CD4-positive, alpha-beta T cell treated with Interleukin-4 for 1 hour (primary cell): ENCODE measurements at regions not wholly inside any gene's neighbourhood (a gene's known extent, or its start where the extent isn't known, plus 50 kb on each side); places are given as distances from the start of the nearest gene placed in this dataset.
"Not testable (repeated sequence)": the region's sequence is repeated elsewhere in the genome, so short reads cannot be mapped to it uniquely, and the experiment has no call there.

Experiments
- DNase-seq, 2 donors: peaks; one replicate each; pipeline ENCODE4 v3.0.0-alpha.2; 2020 to 2022

- DNase-seq: no peak
Measured at GRCh38 chr11:134978388-134979088, 566.5 kb upstream of the B3GAT1 start.

GRCh38 chr11:134976551-134976950 is 564.5 kb upstream of the B3GAT1 start:
- no peak for DNase-seq

GRCh38 chr11:134975866-134976376 is 563.9 kb upstream of the B3GAT1 start:
- DNase-seq: no peak

GRCh38 chr11:134973801-134974200 is 561.8 kb upstream of the B3GAT1 start:
- no peak for DNase-seq

- no peak for DNase-seq
Measured at GRCh38 chr11:134971381-134971780, 559.3 kb upstream of the B3GAT1 start.

- DNase-seq: no peak
Measured at GRCh38 chr11:134967746-134968145, 555.7 kb upstream of the B3GAT1 start.

- not testable (repeated sequence) for DNase-seq
Measured at GRCh38 chr11:134961386-134961785, 549.3 kb upstream of the B3GAT1 start.

- no peak for DNase-seq
Measured at GRCh38 chr11:134958870-134959269, 546.8 kb upstream of the B3GAT1 start.

GRCh38 chr11:134958336-134958640 is 546.2 kb upstream of the B3GAT1 start:
- DNase-seq: no peak

GRCh38 chr11:134957540-134958335 is 545.7 kb upstream of the B3GAT1 start:
- no peak for DNase-seq

- DNase-seq: no peak
Measured at GRCh38 chr11:134956450-134957210, 544.6 kb upstream of the B3GAT1 start.

- not testable (repeated sequence) for DNase-seq
Measured at GRCh38 chr11:134955970-134956369, 543.9 kb upstream of the B3GAT1 start.

GRCh38 chr11:134955281-134955680 is 543.2 kb upstream of the B3GAT1 start:
- no peak for DNase-seq

GRCh38 chr11:134954456-134954855 is 542.4 kb upstream of the B3GAT1 start:
- not testable (repeated sequence) for DNase-seq

GRCh38 chr11:134953417-134953970 is 541.5 kb upstream of the B3GAT1 start:
- not testable (repeated sequence) for DNase-seq

GRCh38 chr11:134951305-134951700 is 539.3 kb upstream of the B3GAT1 start:
- DNase-seq: no peak

GRCh38 chr11:134950692-134951304 is 538.8 kb upstream of the B3GAT1 start:
- DNase-seq: no peak

GRCh38 chr11:134949121-134950090 is 537.4 kb upstream of the B3GAT1 start:
- no peak for DNase-seq

- DNase-seq: no peak
Measured at GRCh38 chr11:134947556-134947955, 535.5 kb upstream of the B3GAT1 start.

GRCh38 chr11:134945993-134946392 is 534.0 kb upstream of the B3GAT1 start:
- DNase-seq: no peak

GRCh38 chr11:134944986-134945385 is 532.9 kb upstream of the B3GAT1 start:
- DNase-seq: no peak
